ENCODE measurements at regions not wholly inside any gene's neighbourhood (a gene's known extent, or its start where the extent isn't known, plus 50 kb on each side); places are given as distances from the start of the nearest gene placed in this dataset.
"Not testable (repeated sequence)": the region's sequence is repeated elsewhere in the genome, so short reads cannot be mapped to it uniquely, and the experiment has no call there.

DNA sequence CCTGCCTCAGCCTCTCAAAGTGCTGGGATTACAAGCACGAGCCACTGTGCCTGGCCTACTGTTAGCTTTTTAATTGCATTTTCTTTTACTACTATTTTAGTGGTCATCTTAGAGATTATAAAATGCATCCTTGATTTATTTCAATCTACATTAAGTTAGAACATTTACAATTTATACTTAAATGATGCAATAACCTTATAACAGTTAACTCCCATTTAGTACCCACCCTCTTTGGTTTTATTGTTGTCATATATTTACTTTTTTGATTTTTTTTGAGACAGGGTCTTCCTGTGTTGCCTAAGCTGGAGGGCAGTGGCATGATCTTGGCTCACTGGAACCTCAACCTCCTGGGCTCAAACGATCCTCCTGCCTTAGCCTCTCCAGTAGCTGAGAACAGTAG is 77.3 kb downstream of the PPCDC start:
- DNase-seq (ENCODE audit: low read depth in 3 of 3), result no peak

DNA sequence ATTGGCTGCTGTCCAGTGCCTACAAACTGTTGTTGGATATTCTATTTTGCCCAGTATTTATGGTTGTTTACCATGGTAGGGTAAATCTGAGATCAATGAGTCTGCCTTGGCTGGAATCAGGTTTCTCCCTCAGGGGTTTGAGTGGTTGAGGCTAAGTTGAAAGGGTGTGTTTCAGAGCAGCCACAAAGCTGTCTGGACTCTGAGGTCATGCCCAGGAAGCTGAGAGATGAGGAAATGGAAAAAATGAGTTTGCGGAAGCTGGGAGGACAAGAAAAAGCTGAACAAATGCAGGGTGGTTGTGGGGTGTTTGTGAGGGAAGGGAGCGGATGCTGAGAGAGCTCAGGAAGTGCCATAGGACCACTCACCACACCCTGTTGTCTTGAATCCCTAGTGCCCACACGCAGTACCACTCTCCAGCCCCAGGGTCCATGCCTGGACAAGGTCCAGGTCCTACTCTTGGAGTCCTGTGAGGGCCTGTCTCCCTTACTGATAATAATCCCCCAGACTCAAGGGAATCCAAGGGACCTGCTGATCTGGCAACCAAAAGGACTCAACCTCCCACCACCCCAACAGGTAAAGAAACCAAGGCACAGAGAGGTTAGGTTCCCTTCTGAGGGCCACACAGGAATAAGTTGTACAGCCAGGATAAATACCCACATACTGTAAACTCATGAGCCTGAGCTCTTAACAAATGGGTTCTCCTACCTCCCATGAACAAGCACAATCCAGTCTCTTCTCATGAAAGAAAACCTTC is 81.6 kb downstream of the PPCDC start:
- no peak for DNase-seq (ENCODE audit: low read depth in 3 of 3)

DNA sequence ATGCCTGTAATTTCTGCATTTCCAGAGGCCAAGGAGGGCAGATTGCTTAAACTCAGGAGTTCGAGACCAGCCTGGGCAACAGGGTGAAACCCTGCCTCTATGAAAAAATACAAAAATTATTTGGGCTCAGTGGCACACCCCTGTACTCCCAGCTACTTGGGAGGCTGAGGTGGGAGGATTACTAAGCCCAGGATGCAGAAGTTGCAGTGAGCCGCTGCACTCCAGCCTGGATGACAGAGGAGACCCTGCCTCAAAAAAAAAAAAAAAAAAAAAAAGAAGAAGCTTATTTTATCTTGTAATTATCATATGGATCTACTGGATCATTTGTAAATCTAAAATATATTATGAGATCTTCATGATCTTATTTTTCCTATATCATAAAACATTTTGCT is 84.1 kb downstream of the PPCDC start:
- no peak for DNase-seq (ENCODE audit: low read depth in 3 of 3)

DNA sequence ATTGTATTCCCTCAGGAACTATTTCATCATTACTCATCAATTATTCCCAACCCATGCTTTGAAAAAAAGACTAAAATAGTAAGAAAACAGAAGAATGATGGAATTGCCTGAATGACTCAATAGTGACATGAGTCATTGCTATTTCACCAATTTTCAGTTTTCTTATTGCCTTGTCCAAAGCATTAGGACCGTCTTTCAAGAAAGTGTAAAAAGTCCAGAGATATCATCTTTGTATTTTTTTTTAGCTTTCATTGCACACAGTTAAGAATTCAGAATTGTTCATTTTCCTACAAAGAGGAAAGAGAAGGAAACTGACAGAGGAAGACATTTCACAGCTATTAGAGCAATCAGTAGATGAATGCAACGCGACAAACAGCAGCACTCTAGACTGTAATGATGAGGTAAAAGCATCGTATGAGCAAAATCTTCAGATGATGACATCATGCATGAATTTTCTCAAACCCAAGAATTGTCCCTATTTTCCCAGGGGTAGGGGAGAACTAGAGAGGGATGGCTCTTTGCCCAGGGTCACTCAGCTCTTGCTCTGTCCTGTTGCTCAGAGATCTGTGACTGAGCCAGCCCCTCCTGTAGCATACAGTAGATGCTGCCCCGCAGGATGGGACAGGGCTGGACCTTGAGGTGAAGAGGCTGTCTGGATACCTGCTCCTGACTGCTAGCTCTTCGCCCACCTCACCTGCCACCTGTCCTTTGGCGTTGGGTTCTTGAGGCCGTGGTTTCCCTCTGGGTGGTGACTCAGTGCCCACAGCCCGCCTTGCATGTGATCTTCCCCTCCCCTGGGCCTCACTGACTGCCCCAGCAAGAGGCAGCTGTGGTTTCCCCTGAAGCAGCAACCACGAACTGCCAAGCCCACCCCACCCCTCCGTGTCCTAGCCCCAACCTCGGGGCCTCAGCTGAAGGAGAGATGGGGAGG is 84.8 kb downstream of the PPCDC start:
- peak in 2 of 3 experiments; percentile 7 to 20 for DNase-seq (ENCODE audit: low read depth in 3 of 3)

DNA sequence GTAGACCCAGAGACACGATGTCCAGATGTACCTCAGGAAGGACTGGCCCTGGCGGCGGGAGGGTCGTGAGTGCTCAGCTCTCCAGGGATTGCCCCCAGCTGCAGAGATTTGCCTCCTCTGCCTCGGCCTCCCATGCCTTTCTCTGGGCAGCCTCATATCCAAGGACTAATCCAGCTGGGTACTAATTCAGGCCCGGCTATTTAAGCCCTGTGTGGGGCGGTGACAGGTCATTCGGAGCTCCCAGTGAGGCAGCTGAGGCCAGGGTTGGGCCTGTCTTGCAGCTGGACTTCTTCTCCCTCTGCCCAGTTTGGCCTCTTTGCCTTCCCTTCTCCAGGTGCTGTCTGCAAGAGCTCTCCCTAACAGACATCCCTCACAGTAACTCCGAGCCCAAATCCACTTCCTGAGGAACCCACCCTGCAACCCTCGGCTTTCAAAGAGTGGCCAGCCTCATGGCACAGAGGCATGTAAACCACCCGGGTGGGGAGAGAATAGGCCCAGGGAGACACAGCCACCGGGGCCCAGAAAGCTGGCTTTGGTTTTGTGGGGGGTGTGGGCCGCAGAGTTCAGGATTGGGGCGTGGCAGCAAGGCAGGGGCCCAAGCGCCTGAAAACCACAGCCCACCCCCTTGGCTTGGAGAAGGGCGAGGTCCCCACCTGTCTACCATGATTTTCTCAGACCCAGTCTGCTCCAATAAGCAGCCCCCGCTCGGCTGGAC is 85.8 kb downstream of the PPCDC start:
- no peak for DNase-seq (ENCODE audit: low read depth in 3 of 3)

DNA sequence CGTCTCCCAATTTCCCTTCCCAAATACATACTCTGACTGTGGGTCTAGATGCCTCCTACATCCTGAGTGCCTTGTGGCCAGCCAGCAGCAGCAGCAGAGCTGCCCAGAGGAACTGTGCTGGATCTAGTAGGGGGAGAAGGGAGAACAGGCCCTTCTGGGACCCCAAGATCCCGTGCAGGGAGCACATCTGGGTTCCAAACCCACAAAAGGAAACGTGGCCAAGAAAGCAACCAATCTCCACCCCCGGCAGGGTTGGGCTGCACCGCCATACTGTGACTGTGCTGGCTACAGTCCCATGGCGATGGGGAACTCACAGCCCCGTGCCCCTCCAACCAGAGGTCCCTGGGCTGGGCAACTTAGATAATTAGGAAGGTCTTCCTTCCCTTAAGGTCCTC is 86.3 kb downstream of the PPCDC start:
- DNase-seq (ENCODE audit: low read depth in 3 of 3), result no peak

DNA sequence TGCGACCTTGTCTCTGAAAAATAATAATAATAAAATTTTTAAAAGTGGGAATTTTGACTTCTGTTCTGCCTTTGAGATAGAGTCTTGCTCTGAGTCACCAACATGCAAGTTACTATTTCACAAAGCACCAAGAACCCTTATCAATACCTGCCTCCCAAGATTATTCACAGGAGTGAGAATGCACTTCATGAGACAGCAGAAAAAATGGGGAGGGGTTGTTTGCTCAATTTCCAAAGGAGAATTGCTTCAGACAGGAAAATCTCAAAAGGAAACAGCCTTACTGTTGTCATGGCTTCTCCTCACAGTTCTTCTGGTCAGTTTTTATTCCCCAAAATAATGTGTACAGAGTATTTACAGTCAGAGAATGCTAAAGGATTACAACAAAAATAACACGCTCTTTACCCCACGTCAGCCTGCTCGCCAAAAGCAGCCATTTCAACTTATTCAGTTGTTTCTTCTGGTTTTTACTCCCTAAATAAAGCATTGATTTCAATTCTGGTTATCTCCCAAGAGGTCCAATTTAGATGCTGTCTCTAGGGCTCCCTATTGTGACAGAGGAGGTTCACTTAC is 89.0 kb downstream of the PPCDC start:
- DNase-seq (ENCODE audit: low read depth in 3 of 3), result no peak

DNA sequence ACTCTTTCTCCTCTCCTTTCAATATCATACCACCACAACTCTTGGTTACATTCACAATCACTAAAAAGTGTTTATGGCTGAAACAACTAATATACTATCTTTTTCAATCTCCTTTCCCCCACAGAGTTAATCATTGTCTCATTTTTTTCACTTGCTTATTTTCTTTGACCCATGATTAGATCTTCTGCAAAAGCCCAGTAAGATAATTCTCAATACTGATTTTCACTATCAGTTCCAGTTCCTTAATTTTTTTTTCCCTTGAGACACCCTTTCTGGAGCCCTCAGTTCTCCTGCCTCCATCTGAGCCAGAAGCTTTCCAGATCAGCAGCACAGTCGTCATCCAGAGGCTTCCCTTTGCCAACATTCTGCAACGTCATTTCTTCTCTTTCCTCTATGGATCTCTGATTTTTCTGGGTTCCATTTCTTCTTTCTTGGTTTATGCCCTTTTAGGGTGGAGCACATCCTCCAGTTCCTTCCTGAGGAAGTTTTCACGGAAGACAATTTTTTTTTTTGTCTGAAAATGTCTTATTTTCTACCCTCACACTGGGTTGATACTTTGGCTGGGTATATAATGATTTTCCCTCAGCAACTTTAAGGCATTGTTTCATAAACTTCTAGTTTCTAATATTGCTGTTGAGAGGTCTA is 88.7 kb upstream of the C15orf39 start:
- no peak for DNase-seq (ENCODE audit: low read depth in 3 of 3)

DNA sequence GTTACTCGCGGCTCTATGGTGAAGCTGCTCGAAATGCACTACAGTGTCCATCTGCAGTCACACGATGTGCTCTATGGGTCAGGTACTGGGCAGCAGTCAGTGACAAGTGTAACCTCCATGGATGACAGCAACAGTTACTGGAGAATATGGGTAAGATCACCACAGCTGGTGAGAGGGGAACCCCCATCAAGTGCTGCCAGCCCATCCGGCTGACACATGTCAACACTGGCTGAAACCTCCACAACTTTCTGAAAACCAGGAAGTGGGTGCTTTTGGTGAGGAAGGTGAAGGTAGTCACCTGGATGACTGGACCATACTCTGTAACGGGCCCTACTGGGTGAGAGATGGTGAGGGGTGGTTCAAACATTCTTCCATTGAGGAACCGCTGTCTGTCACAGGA is 87.4 kb upstream of the C15orf39 start:
- DNase-seq (ENCODE audit: low read depth in 3 of 3), result no peak

DNA sequence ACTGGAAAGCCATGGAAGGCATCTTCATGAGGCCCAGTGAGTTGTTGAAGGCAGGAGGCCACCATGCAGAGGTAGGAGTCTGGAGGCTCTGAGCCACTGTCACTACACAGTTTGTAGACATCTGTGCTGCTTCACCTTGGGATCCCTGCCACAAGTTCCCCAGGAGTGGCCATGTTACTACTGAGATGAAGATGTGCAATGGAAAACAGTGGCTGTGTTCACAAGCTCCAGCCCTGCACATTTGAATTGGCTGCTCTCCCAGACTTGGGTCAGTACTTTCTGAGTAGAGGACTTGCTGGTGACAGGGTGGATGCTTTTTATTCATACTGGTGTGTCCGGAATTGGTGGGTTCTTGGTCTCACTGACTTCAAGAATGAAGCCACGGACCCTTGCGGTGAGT is 86.9 kb upstream of the C15orf39 start:
- no peak for DNase-seq (ENCODE audit: low read depth in 3 of 3)

DNA sequence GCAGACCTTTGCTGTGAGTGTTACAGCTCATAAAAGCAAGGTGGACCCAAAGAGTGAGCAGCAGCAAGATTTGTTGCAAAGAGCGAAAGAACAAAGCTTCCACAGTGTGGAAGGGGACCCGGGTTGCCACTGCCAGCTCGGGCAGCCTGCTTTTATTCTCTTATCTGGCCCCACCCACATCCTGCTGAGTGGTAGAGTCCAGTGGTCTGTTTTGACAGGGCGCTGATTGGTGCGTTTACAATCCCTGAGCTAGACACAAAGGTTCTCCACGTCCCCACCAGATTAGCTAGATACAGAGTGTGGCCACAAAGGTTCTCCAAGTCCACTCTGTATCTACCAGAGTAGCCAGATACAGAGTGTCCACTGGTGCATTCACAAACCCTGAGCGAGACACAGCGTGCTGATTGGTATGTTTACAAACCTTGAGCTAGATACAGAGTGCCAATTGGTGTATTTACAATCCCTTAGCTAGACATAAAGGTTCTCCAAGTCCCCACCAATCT is 86.2 kb upstream of the C15orf39 start:
- DNase-seq (ENCODE audit: low read depth in 3 of 3), result not testable (repeated sequence)

DNA sequence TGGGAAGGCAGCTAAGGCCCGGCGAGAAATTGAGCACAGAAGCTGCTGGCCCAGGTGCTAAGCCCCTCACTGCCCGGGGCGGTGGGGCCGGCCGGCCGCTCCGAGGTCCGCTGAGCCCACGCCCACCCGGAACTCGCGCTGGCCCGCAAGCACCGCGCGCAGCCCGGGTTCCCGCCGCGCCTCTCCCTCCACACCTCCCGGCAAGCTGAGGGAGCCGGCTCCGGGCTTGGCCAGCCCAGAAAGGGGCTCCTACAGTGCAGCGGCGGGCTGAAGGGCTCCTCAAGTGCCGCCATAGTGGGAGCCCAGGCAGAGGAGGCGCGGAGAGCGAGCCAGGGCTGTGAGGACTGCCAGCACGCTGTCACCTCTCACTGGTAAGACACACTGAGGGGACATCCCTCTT is 85.5 kb upstream of the C15orf39 start:
- not testable (repeated sequence) for DNase-seq (ENCODE audit: low read depth in 3 of 3)

DNA sequence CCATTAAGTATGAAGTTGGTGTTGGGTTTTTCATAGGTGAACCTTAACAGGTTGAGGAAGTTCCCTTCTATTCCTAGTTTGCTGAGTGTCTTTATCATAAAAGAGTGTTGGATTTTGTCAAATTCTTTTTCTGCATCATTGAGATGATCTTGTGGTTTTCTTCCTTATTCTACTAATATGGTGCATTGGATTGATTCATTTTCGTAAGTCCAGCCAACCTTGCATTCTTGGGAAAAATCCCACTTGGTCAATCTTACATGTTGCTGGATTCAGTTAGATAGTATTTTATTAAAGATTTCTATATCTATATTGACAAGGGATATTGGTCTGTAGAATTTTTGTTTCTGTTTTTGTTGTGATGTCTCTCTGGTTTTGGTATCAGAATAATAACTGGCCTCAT is 83.7 kb upstream of the C15orf39 start:
- DNase-seq (ENCODE audit: low read depth in 3 of 3), result no peak

DNA sequence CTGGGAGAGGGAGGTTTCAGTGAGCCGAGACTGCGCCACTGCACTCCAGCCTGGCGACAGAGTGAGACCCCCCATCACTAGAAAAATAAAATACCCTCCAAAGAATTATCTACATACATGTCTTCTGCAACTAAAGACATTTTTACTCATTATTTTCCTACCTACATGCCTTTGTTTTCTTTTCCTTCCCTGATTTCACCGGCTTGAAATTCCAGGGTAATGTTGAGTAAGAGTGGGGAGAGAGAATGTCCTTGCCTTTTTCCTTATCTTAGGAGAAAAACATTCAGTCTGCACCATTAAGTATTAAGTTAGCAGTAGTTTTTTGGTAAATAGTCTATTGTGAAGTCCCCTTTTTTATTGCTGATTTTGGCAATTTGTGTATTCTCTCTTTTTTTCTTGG is 82.4 kb upstream of the C15orf39 start:
- not testable (repeated sequence) for DNase-seq (ENCODE audit: low read depth in 3 of 3)

DNA sequence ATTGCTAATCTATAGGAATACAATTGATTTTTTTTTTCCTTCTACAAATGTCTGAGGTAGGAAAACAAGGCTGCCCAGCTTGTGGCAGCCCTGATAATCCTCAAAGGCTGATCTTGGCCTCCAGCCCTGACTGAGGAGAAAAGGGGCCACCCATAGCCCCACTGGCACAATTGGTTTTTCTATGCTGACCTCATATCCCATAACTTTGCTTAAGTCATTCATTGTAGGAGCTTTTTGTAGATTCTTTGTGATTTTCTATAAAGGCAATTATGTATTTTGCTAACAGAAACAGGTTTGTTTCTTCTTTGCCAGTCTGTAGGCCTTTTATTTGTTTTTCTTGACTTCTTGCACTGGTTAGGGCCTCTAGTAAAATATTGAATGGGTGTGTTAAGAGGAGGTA is 80.2 kb upstream of the C15orf39 start:
- no peak for DNase-seq (ENCODE audit: low read depth in 3 of 3)

DNA sequence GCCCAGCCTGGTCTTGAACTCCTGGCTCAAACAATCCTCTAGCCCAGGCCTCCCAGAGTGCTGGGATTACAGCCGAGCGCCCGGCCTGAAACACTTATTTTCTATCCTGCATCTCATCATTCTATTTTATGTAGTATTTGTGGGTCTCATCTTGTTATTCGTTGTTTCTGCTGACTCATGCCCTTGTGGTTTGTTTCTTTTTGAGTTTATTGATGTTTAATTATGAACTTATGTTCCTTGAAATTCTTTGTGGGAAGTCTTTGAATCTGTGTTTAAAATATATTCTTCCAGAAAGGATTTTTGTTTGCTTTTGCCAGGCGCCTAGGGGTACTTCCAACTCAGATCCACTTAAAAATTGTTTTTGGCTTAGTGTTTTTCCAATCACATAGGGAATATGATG is 78.3 kb upstream of the C15orf39 start:
- no peak for DNase-seq (ENCODE audit: low read depth in 3 of 3)

DNA sequence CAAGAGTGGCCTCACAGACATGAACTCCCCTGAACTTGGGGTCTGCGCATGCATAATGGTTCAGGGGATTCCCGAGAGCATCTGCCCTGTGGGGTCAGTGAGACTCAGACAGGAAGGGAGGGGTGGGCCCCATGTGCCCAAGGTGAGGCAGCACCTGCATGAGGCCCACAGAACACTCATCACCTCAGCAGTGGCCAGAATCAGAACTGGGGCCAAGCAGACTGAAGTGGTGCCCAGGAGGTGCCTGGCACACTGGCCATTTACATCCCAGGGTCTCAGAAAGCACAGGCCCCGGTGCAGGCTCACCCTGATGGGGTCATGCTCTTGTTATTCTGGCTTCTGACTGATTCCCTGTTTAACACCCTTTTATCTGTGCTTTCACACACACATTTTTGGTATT is 77.4 kb upstream of the C15orf39 start:
- not testable (repeated sequence) for DNase-seq (ENCODE audit: low read depth in 3 of 3)

DNA sequence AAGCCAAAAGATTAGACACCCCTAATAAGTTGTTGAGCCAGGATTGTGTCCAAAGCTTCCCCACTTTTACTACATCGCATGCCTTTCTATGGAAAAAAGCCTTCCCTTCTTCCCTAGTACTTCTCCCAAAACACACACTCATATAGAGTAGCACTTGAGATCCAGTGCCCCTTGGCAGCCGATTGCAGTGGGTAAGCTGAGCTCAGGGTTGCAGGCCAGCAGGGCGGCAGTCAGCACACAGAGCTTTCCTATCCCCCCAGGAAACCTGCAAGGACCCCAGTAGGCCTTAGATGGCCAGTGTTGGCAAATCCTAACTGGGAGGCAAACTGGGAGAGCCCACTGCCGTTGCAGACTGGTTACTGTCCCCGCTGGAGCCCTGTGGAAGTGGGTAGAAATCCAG is 75.7 kb upstream of the C15orf39 start:
- no peak for DNase-seq (ENCODE audit: low read depth in 3 of 3)

DNA sequence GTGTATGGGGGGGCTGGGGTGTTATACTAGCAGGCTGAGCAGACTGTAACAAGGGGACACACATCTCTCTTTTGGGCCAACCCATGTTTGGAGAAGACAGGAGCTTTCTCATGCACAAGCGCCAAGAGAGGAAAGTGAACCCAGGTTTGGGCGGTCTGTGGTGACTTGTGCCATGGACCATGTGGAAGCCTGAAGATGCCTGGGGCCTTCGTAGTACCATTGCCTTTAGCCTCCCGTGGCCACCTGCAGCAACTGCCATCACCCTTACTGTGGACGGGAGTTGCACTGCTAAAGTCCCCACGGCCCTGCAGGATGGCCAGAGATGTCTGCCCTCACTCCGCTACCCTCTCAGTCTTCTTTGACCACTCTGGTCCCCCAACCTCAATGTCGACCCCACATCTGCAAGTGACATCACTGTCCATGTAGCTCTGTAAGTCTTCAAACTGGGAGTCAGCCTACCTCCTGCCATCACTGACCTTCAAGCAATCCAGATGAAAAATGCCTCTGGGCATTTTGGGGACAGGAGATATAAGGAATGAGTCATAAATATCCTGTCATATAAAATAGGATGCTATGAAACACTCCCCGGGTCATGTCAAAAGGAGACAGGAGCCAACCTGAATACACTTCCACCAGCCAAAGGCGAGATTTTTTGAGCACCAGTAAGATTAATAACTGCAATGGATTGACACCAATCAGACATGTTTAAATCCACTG is 74.7 kb upstream of the C15orf39 start:
- DNase-seq (ENCODE audit: low read depth in 3 of 3), result no peak

DNA sequence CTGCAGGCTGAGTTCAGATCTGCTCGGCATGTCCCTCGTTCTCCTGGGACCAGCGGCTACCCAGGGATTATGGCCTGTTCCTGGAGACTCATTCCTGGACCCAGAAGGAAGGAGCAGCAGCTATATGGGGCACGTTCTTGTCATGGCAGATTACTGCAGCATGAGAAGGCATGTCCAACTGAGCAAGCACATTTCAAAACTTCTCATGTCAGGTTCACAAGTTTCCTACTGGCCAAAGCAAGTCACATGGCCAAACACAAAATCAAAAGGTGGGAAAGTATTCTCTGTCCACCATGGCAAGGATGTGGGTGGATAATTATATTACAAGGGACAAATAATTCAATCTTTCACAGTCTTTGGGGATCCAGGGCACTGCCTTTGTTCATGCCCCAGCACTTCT is 71.9 kb upstream of the C15orf39 start:
- DNase-seq (ENCODE audit: low read depth in 3 of 3), result no peak

DNA sequence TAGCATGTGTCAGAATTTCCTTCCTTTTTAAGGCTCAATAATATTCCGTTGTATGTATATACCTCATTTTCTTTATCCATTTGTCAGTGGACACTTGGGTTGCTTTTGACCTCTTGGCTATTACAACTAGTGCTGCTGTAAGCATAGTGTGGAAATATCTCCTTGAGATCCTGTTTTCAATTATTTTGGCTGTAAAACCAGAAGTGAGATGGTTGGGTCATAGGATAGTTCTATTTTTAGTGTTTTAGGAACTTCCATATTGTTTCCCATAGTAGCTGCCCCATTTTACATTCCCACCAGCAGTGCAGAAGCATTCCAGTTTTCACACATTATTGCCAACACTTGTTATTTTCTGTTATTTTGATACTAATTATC is 70.4 kb upstream of the C15orf39 start:
- no peak for DNase-seq (ENCODE audit: low read depth in 3 of 3)

Measured in stimulated activated CD4-positive, alpha-beta T cell treated with anti-CD3 and anti-CD28 coated beads, TNF-alpha, amount 100 ng/mL, for 4 hours (primary cell).